ENCODE measurements at regions not wholly inside any gene's neighbourhood (a gene's known extent, or its start where the extent isn't known, plus 50 kb on each side); places are given as distances from the start of the nearest gene placed in this dataset.

- no peak for DNase-seq (ENCODE audit: low spot score)
Measured at GRCh38 chr5:3736466-3736865, 140.8 kb downstream of the IRX1 start.

GRCh38 chr5:3736926-3737325 lies 141.3 kb downstream of the IRX1 start:
- DNase-seq (ENCODE audit: low spot score), result no peak

DNA sequence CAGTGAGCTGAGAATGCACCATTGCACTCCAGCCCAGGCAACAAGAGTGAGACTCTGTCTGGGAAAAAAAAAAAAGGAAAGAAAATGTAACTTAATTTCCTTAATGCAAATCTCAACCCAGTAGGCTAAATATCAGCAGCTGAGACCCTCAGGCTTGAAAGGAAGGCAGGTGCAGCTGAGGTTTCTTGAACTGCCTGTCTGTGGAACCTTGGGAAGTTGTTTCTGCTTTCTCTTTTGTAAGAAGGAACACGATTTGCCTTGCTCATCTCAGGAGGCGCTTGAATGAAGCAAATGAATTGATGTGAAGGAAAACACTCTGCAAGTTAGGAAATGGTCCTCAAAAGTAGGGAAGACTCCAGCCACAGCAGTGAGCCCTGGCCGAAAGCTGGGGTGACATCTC lies 143.3 kb downstream of the IRX1 start:
- no peak for DNase-seq (ENCODE audit: low spot score)

- DNase-seq (ENCODE audit: low spot score), result no peak
Measured at GRCh38 chr5:3740546-3741373, 145.1 kb downstream of the IRX1 start.

DNA sequence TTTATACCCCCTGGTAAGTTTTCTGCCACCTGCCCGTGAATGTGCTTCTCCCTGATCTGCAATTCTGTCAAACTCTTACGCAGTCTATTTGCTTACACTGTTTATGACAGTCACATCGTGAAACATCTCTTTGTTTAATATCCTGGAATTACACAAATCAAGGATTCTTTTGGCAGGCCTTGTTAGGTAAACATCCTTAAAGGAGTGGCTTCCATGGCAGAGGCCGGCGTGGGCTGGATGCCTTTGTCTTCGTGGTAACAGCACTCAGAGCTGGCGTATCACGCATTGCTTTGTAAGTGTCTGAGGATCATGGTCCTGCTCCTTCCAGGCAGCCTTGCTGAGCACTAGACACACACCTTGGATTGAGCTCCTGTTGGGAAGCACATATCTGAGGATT lies 145.7 kb downstream of the IRX1 start:
- DNase-seq (ENCODE audit: low spot score), result no peak

DNA sequence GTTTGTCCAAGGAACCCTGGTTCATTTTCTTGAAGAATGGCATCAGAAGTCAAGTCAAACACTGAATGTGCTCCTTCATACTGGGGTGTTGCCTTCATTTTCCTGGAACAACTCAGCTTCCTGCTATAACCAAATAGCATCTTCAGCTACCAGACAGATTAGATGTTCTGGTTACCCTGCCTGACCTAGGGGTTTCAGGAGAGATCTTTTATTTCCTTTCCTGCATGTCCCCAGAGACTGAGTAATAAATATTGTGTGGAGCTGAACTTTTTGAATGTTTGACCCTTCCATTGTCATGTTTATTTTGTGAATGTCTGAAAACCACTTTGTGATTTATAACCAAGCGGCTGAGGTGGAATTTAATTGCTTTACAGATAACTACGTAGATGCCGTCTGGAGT lies 147.1 kb downstream of the IRX1 start:
- DNase-seq (ENCODE audit: low spot score), result no peak

GRCh38 chr5:3751846-3752245 lies 156.2 kb downstream of the IRX1 start:
- no peak for DNase-seq (ENCODE audit: low spot score)

DNA sequence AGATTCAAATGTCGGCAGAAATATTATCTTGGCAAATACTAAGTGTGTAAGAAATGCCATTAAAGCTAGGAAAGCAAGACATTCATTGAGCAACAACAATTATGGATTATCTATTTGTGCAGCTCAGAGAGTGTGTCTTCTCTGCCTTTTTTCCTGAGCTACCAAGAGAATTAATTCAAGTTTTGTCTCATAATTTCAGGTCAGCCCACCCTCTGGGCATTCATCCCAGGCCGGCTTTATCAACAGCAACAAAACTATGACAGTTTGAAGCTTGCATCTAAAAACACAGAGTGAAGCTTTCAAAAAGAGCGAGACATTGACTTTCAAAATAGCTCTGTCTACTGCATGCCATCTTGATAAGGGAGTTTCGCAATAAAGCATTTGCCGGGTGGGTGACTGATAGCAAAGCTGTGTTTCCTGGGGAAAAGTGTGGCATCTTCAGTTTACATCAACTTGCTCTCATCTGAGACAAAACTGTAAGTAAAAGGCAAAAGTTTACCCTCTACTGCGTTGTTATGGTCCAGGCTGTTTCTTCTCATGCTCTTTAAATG lies 182.4 kb downstream of the IRX1 start:
- DNase-seq (ENCODE audit: low spot score), result no peak

DNA sequence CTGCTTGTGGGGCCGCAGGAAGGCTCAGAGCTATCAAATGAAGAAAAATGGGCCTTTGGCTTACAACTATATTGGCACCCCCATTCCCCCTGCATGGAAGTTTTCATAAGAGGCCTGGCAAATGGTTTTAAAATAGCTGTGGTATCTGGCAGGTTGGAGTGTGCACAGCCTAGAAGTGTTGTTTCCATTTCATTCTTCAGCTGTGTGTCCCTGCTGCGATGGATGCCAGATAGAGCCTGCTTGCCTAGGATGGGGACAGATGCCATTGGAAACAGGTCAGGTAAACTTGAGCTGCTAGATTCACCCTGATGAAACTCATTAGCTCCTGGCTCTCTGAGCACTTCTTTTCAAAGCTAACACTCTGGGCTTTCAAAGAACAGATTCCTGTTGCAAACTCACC lies 183.3 kb downstream of the IRX1 start:
- no peak for DNase-seq (ENCODE audit: low spot score)

- DNase-seq (ENCODE audit: low spot score), result no peak
Measured at GRCh38 chr5:3780278-3780677, 184.6 kb downstream of the IRX1 start.

DNA sequence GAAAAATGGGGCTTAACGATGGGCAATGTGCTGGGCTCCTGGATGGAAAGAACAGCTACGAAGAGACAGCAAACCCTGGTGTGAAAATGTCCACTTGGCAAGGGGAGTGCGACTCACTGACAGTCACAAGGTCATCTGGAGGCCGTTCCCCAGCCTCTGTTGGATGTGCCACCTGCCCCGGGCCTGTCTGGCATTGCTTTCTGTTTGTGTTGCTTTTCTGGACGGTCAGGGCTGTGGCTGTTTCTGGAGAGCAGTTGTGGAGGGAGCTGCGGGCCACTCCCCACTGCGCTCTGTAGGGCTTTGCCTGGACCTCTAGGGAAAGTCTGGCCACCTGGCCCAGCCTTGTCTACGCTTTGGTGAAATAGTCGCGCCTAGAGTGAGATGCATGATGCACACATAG lies 185.3 kb downstream of the IRX1 start:
- DNase-seq (ENCODE audit: low spot score), result no peak

- no peak for DNase-seq (ENCODE audit: low spot score)
Measured at GRCh38 chr5:3784854-3785253, 189.2 kb downstream of the IRX1 start.

GRCh38 chr5:3786165-3786564 lies 190.5 kb downstream of the IRX1 start:
- no peak for DNase-seq (ENCODE audit: low spot score)

GRCh38 chr5:3786891-3787430 lies 191.3 kb downstream of the IRX1 start:
- no peak for DNase-seq (ENCODE audit: low spot score)

GRCh38 chr5:3787604-3788003 lies 192.0 kb downstream of the IRX1 start:
- DNase-seq (ENCODE audit: low spot score), result no peak

- DNase-seq (ENCODE audit: low spot score), result no peak
Measured at GRCh38 chr5:3789519-3790193, 194.0 kb downstream of the IRX1 start.

DNA sequence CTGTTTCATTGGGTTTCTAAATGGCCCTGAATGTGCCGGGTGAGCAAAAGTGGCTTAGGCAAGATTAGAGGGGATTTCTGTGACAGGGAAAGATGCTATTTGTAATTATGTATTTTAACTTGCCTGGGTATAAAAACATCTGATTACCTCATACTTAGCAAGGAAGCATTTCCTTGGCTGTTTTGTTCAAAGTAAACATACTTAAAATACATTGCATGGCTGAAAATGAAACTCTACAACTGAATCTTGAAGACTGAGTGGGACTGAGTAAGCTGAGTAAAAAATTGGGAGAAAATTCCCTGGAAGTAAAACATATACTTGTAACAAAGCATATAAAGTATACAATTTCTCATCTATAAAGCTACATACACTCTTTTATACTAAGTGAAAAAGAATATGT lies 197.5 kb downstream of the IRX1 start:
- DNase-seq (ENCODE audit: low spot score), result no peak

- no peak for DNase-seq (ENCODE audit: low spot score)
Measured at GRCh38 chr5:3794611-3795010, 199.0 kb downstream of the IRX1 start.

DNA sequence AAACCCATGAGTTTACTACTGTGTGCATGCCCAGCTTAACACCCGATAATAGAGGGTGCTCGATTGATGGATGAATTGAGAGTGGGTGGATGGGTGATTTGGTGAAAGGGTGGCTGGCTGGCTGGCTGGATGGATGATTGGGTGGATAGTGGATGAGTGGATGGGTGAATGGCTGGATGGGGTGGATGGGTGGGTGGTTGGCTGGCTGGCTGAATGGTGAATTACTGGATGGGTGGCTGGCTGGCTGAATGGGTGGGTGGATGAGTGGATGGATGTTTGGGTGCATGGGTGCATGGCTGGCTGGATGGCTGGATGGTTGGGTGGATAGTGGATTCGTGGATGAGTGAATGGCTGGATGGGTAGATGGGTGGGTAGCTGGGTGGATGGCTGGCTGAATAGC lies 201.1 kb downstream of the IRX1 start:
- DNase-seq (ENCODE audit: low spot score), result no peak

GRCh38 chr5:3801967-3802366 lies 206.3 kb downstream of the IRX1 start:
- no peak for DNase-seq (ENCODE audit: low spot score)

DNA sequence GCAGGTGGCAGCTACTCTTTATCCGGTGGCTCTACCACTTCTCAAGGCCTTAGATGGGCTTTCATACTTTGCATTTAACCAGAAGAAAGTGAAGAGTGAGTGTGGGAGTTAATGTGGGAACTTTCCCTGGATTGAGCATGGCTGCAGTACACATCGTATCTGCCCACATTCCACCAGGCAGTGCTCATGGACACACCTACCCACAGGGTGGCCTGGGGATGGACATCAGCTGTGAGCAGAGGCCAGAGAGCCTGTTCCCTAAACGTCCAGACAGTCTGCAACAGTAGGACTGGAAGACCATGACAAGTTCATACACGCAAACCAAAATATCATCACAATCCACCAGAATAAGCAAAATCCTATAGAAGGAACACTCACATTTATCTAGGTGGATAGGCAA lies 213.8 kb downstream of the IRX1 start:
- DNase-seq (ENCODE audit: low spot score), result no peak

- no peak for DNase-seq (ENCODE audit: low spot score)
Measured at GRCh38 chr5:3811116-3811515, 215.5 kb downstream of the IRX1 start.

DNA sequence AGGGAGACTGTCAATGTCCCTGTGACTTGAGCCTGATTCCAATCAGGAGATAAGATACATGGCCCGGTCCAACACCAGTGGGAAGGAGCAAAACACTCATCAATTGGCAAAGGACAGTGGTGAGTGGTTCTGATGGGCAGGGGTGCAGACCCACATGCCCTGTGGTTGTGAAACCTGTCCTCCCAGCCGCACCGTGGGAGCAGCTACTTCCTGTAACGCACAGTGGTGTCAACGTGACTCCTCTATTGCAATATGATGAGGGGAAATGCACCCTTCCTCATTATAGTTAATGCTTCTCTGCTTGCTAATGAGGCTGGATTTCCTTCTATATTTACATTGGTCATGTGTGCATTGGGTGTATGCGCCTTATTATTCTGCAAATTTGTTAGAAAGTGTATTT lies 223.0 kb downstream of the IRX1 start:
- DNase-seq (ENCODE audit: low spot score), result no peak

Data from D341Med (cell line).